Lower lobe of right lung (tissue), 2 donors: ENCODE measurements at regions not wholly inside any gene's neighbourhood (a gene's known extent, or its start where the extent isn't known, plus 50 kb on each side); places are given as distances from the start of the nearest gene placed in this dataset.

Source experiments
- ATAC-seq, 2 donors: fragments of 200-7000 bp; cut with Tn5 transposase; one replicate each; pipeline ENCODE4 v1.9.1; 2020 to 2022; ENCODE audit warnings: mild to moderate bottlenecking in 2 of 2, moderate library complexity in 2 of 2
- DNase-seq: peaks from one replicate; pipeline ENCODE4 v3.0.0-alpha.2; 2020
- H3K27ac ChIP-seq: fragments of 200-600 bp; one replicate; pipeline ENCODE4 v1.8.0; 2022
- H3K27me3 ChIP-seq: fragments of 200-600 bp; one replicate; pipeline ENCODE4 v1.8.0; 2022; ENCODE audit warnings: low read depth
- H3K36me3 ChIP-seq: fragments of 200-600 bp; one replicate; pipeline ENCODE4 v1.8.0; 2022; ENCODE audit warnings: mild to moderate bottlenecking
- H3K4me1 ChIP-seq: fragments of 200-600 bp; one replicate; pipeline ENCODE4 v1.8.0; 2022
- H3K4me3 ChIP-seq: fragments of 200-600 bp; one replicate; pipeline ENCODE4 v1.8.0; 2022; ENCODE audit warnings: mild to moderate bottlenecking
- H3K9me3 ChIP-seq: fragments of 200-600 bp; one replicate; pipeline ENCODE4 v1.8.0; 2022
- intact Hi-C: fragments of 100-400 bp; cut with DNase I; formaldehyde crosslinking; loops from one replicate; pipeline ENCODE4 v1.11.0; 2022
- TF ChIP-seq, protein P1 (sequence below): fragments of 200-600 bp; IDR thresholded peaks from one replicate; pipeline ENCODE4 v1.8.0; 2022; ENCODE audit warnings: antibody characterized with exemption, mild to moderate bottlenecking
- donor health status: DM: no; HTN: yes; CAD: no; lungs with severe emphysema.

DNA sequence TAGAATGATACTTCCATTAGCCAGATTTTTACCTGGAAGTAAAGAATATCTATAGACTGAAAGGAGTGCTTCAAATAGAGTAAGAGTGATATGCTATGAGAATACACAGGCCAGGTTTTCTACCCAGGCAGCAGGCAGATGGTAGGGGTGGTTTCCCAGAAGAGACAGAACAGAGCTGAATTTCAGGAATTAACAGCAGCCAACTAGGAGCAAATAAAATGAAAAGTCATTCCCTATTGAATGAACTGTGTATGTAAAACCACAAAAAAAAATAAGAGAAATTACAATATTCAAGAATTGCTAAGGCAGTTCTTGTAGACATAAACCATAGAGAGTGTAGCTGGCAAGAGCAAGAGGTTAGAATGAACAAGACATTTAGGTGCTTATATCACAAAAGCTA is 336.8 kb downstream of the KCNJ3 start:
- no peaks in the 10 kb centered on the region for H3K9me3 ChIP-seq
- DNase-seq (no peak), ATAC-seq (no peak)
- no peaks in the 10 kb centered on the region for H3K36me3 ChIP-seq
- no peak overlapping the region for H3K27ac ChIP-seq
- TF ChIP-seq, protein P1, sequence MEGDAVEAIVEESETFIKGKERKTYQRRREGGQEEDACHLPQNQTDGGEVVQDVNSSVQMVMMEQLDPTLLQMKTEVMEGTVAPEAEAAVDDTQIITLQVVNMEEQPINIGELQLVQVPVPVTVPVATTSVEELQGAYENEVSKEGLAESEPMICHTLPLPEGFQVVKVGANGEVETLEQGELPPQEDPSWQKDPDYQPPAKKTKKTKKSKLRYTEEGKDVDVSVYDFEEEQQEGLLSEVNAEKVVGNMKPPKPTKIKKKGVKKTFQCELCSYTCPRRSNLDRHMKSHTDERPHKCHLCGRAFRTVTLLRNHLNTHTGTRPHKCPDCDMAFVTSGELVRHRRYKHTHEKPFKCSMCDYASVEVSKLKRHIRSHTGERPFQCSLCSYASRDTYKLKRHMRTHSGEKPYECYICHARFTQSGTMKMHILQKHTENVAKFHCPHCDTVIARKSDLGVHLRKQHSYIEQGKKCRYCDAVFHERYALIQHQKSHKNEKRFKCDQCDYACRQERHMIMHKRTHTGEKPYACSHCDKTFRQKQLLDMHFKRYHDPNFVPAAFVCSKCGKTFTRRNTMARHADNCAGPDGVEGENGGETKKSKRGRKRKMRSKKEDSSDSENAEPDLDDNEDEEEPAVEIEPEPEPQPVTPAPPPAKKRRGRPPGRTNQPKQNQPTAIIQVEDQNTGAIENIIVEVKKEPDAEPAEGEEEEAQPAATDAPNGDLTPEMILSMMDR, result no peak
- H3K27me3 ChIP-seq, result no peaks in the 10 kb centered on the region
- intact Hi-C loops, result no loop called here
- no peak overlapping the region for H3K4me3 ChIP-seq
- no peaks in the 10 kb centered on the region for H3K4me1 ChIP-seq

DNA sequence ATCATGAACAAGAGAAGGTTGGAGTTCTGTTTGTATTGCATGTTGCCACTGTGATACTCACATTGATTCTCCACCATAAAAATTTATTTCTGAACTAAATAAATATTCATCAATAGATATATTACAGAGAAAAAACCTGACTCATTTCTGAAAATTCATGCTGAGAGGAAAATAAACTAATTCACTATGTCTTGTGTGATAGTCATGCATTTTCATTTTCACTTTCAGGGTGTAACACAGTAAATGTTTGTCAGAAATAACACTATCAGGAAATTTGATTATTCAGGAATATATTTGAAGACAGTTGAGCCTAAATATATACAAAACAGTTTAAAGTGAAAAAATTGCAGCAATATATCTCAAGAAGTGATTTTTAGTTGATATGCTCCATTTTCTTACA is 335.2 kb downstream of the KCNJ3 start:
- Histone ChIP-seq H3K4me3 (no peak overlapping the region), H3K4me1 (no peaks in the 10 kb centered on the region), H3K27ac (no peak overlapping the region), H3K9me3 (no peaks in the 10 kb centered on the region), H3K27me3 (no peaks in the 10 kb centered on the region), H3K36me3 (no peaks in the 10 kb centered on the region)
- no peak for DNase-seq
- TF ChIP-seq, protein P1, result no peak
- intact Hi-C loops, result no loop called here
- ATAC-seq, result no peak

DNA sequence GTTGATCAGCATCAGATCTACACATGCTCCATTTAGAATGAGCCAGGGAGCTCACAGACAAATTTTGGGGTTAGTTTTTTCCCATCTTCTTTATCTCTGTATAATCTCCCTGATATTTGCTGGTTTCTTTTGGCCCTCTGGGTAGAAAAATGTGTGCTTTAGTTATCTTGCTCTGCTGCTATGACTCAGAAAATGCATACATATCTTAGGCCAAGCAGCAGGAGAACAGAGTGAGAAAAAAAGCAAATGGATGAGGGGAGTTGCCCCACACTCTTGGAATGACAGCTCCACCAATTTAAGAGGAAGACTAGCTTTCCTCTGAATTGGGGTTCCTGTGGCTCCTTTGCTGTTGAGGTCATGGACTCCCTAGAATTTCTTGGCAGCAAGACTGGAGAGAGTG is 331.8 kb downstream of the KCNJ3 start:
- H3K4me3 ChIP-seq, result no peak overlapping the region
- intact Hi-C loops, result no loop called here
- no peak for ATAC-seq

DNA sequence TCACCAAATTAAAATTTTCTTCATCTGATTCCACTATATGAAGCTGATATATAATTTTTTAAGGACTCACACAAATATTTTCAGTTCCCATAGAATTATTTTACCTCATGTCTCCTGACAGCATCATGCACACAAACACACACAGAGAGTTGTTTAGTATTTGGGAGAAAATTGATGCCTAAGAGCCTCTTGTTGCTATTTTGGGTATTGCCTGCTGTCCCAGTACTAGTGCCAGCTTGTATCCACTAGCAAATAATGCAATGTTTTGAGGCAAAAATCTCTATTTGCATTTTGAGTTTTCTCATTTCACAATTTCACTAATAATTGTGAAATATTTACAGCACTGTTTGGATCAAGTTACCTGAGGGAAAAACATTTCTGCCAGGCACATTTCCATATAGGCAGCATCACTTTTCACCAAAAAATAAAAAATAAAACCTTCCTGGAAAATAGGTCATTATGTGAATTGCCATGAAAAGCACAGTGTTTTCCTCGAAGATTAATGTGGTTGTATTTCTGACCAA is 328.2 kb downstream of the KCNJ3 start:
- H3K27ac ChIP-seq, result no peak overlapping the region
- no peak overlapping the region for H3K4me3 ChIP-seq
- no peaks in the 10 kb centered on the region for H3K9me3 ChIP-seq
- ATAC-seq (no peak), DNase-seq (no peak)
- H3K4me1 ChIP-seq, result no peaks in the 10 kb centered on the region
- intact Hi-C loops, result no loop called here
- TF ChIP-seq, protein P1, result no peak
- no peaks in the 10 kb centered on the region for H3K27me3 ChIP-seq
- no peaks in the 10 kb centered on the region for H3K36me3 ChIP-seq

More for the DNA sequence above, 331.8 kb downstream of the KCNJ3 start:
- Histone ChIP-seq H3K27me3 (no peaks in the 10 kb centered on the region), H3K27ac (no peak overlapping the region), H3K9me3 (no peaks in the 10 kb centered on the region), H3K36me3 (no peaks in the 10 kb centered on the region), H3K4me1 (no peaks in the 10 kb centered on the region)
- no peak for DNase-seq
- TF ChIP-seq, protein P1, result no peak

DNA sequence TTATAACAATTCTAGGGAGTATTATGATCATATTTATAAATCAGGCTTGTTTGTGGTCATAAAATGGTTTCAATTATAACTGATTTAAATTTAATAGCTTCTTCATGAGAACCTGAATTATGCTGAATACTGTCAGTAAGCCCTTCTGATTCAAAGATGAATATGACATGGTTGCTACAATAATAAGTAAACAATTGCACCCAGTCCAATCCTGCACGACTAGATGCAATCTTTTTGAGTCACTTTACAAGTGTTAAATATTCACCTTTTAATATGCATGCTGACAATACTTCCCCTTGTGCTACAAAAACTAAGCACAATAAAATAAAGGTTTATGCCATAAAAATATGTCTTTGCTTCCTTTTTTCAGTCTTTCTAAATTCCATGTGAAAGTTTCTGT is 325.2 kb downstream of the KCNJ3 start:
- no peak for DNase-seq
- no peaks in the 10 kb centered on the region for H3K27me3 ChIP-seq
- no peaks in the 10 kb centered on the region for H3K9me3 ChIP-seq
- no peaks in the 10 kb centered on the region for H3K36me3 ChIP-seq
- intact Hi-C loops, result no loop called here
- no peak for ATAC-seq
- no peak overlapping the region for H3K27ac ChIP-seq
- TF ChIP-seq, protein P1, result no peak
- H3K4me3 ChIP-seq, result no peak overlapping the region
- no peaks in the 10 kb centered on the region for H3K4me1 ChIP-seq

DNA sequence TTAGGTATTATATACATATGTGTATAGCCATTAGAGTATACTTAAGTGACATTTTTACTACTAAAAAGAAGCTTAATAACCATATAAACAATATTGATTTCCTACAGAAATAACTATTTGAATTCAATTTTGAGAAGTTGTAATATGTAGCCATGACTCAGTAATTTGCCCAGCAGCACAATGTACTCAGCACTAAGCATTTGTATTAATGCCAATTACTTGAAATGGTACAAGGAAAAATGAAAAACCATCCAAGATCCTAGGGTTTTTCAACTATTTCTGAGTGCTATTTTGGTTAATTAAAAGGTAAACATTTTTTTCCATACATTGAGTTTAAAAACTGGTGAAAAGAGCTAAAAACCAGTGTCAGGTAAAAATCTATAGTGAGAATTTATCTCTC is 324.0 kb downstream of the KCNJ3 start:
- intact Hi-C loops, result no loop called here
- H3K9me3 ChIP-seq, result no peaks in the 10 kb centered on the region
- H3K4me1 ChIP-seq, result no peaks in the 10 kb centered on the region
- DNase-seq (no peak), ATAC-seq (no peak)
- H3K36me3 ChIP-seq, result no peaks in the 10 kb centered on the region
- H3K27me3 ChIP-seq, result no peaks in the 10 kb centered on the region
- TF ChIP-seq, protein P1, result no peak
- no peak overlapping the region for H3K27ac ChIP-seq
- H3K4me3 ChIP-seq, result no peak overlapping the region
